NCI-H2196 (cell line): ENCODE measurements at regions not wholly inside any gene's neighbourhood (a gene's known extent, or its start where the extent isn't known, plus 50 kb on each side); places are given as distances from the start of the nearest gene placed in this dataset.
"Not testable (repeated sequence)": the region's sequence is repeated elsewhere in the genome, so short reads cannot be mapped to it uniquely, and the experiment has no call there.

ENCODE experiments used
- DNase-seq: peaks from one replicate; lab custom pipeline; 2025; ENCODE audit not compliant: unreplicated experiment; lab: John Stamatoyannopoulos, UW

DNA sequence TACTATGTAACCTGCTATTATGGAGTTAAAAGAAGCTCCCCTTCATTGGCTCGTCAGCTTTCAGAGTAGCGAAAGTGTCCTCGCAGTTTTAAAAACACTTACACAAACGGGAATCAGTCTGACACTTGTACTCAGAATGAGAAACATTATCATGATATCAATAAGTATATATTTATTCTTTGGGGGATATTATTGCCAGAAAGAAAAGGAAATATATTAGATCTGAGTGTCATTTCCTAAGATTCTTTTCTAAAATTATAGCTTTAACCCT, 584.5 kb downstream of the ZEB2 start:
- DNase-seq, result no peak

DNA sequence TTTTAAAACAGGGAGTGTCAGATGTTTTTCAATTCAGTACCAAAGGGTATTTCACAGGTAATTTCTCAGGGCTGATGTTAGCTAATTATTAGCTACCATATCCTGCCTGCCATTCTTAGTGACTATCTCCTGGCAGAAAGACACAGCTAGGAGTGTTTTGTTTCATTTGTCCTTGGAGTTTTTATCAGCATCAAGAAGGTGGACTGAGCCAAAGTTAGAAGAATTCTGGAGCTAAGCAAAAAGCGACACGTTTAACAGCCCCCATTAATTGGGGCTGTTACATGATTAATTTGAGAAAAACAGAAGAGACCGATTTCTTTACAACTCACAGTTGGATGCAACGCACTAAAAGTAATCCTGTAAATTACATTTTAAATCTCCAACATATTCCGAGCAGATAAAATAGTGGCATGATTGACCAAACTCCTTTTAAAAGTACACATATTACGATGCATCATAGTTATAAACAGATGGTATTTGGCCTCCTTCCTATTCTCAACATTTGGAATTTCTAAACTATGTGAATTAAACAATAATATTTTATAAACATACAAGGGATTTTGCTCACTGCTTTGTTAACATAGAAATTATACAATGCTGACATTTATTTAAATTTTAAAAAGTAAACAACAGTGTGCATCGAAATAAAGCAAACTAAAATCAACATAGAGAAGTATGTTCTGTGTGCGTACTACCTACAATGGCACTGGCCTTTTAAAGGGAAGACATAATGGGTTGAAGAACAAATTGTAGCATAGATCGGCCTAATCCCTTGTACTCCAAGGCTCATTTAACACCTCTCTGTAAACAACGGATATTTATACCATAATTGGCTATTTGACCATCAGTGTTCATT, 585.1 kb downstream of the ZEB2 start:
- DNase-seq, result no peak

DNA sequence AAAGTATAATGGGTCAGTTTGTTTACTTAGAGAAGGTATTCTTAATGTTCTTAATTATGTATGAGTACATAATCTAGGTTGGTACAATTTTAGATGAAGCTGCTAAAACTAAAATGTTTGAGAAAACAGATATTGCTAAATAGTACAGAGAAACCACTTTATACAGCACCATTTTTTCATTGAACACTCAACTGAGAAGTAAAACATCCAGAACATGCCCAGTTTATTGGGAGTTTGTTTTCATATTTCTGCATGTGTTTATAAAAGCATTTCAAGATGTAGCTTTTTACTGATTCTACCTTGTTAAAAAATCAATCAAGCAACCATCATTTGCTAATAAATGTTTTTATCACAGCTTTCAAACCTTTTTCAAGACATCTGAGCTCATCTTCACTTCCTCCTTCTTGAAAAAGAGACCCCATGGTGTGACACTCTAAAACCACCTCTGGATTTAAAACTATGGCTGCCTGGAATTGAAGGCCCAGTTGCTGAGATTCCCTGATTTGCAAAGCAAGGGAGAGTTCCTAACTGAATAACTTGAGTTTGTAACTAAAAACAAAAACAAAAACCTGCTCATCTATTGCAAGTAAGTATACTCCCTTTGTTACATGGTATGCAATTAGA, 585.9 kb downstream of the ZEB2 start:
- DNase-seq, result no peak

DNA sequence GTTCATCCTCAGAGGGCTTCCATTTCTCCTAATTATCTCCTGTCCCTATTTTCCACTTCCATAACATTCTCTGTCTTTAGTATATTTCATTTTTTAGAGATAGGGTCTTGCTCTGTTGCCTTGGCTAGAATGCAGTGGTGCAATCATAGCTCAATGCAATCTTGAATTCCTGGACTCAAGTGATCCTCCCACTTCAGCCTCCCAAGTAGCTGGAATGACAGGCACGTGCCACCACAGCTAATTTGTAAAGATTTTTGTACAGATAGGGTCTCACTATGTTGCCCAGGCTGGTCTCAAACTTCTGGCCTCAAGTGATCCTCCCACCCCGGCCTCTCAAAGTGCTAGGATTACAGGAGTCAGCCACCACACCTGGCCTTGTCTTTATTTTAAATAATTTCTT, 589.0 kb downstream of the ZEB2 start:
- DNase-seq, result no peak

DNA sequence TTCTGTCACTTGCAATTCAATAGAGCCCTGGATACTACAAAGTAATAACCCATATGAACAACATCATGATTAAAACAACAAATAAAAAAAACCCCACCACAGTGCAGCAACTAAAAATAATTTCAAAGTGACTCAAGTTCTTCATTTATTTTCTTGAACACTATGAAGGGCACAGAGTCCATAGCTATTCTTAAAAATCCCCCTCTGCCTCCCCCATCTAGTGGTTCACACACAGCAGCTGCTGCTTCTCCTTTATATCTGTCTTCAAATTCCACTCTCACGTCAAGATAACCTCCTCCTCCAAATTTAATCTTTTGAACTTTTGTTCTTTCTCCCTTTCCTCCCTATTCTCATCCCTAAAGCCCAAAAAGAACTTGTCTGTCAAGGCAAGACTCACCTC, 591.3 kb downstream of the ZEB2 start:
- DNase-seq, result no peak

DNA sequence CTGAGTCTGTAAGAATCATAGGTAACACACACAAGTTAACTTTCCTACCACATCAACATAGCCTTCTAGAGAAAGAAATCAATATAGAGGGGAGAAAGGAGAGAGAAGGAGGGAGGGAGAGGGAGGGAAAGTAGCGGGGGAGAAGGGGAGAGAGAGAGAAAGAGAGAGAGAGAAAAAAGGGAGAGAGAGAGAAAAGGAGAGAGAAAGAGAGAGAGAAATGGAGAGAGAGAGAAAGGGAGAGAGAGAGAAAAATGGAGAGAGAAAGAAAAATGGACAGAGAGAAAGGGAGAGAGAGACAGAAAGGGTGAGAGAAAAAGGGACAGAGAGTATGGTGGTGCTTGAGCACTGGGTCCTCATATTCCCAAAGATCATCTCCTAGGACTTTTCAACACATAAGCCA, 591.7 kb downstream of the ZEB2 start:
- no peak for DNase-seq

DNA sequence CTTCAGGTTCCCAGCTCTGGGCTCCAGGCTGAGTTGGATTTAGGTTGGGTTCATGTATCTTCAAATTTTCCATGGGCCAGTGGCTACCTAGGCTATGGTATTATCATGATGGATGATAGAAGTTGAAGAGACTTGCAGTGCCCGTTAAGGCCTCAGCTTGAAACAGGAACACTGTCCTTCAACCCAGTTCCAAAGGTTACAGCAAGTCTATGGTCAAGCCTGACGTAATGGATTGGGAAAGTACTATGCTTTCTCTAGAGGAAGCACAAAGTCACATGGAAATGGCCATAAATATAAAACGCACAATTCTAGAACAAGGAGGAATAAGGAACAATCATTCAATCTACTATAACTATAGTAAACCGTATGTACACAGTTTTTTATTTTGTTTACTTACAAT, 593.2 kb downstream of the ZEB2 start:
- no peak for DNase-seq

DNA sequence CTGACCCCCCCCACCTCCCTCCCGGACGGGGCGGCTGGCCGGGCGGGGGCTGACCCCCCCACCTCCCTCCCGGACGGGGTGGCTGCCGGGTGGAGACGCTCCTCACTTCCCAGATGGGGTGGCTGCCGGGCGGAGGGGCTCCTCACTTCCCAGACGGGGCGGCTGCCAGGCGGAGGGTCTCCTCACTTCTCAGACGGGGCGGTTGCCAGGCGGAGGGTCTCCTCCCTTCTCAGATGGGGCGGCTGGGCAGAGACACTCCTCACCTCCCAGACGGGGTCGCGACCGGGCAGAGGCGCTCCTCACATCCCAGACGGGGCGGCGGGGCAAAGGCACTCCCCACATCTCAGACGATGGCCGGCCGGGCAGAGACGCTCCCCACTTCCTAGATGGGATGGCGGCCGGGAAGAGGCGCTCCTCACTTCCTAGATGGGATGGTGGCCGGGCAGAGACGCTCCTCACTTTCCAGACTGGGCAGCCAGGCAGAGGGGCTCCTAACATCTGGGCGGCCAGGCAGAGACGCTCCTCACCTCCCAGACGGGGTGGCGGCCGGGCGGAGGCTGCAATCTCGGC, 597.6 kb downstream of the ZEB2 start:
- not testable (repeated sequence) for DNase-seq

DNA sequence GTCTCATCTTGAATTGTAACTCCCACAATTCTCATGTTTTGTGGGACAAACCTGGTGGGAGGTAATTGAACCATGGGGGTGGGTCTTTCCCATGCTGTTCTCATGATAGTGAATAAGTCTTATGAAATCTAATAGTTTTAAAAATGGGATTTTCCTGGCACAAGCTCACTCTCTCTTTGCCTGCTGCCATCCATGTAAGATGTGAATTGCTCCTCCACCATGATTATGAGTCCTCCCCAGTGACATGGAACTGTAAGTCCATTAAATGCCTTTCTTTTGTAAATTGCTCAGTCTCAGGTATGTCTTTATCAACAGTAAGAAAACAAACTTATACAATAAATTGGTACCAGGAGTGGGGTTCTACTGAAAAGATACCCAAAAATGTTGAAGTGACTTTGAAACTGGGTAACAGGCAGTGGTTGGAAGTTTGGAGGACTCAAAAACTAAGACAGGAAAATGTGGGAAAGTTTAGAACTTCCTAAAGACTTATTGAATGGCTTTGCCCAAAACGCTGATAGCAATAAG, 601.4 kb downstream of the ZEB2 start:
- DNase-seq, result no peak

DNA sequence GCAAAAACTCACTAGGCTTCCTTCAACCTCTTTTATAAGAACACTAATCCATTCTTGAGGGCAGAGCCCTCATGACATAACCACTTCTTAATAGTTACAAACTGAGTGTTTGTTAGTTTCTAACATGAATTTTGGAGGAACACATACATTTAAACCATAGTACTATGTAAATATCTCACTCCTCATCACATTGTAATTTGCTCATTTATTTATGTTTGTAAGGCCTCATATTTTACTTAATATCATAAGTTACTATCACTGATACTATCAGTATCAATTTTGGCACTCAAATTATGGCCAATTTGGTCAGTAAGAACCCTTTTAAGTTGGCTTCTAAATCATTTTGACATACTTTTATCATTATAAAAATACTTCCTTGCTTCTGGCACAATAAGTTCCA, 603.1 kb downstream of the ZEB2 start:
- no peak for DNase-seq

DNA sequence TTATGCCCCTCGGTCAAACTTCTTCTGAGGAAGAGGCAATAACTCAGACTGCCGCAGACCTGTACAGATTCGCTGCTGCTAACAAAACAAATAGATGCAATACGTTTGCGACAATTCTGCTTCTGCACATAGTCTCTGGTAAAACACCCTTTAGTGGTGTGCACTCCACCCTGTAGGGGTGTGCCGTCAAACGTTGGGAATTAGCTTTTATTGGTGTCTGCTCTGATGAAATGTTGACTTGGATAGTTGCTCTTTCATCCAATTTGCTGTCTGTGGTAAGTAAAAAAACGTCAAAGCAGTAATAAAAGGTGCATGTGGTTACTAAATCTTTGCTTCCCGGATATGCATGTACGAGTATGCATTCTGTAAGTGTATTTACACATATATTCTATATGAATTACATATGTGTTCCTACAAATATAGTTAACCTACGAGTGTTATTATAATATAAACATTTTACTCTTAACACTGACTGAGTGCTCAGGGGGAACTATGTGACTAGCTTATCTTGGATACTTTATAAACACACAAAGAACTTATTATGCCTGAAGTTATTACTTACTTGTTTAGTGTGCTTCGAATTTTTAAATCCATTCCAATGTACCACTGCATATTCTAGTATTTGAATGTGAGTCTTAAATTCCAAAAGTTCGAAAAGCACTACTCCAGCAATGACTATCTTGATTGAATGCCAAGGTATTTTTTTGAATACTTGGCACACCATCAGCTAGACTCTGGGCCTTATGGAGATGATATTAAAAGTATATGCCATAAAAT, 610.2 kb downstream of the ZEB2 start:
- no peak for DNase-seq

DNA sequence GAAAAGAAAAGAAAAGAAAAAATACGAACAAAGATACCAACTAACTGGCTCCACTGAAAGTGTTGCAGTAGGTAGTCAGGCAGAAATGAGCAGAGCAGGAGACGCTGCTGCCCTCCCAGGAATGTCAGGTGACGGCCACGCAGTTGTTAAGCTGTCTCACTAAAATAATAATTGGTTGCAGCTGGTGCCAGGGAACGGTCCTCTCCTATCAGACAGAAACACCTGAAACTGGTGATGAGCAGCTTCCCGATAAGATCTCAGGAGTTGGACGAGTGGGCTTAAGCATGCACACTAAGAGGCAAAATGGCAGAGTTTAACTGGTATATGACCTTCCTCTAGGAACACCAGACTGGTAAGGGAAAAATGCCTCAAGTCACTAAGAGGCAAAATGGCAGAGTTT, 611.1 kb downstream of the ZEB2 start:
- DNase-seq, result no peak

DNA sequence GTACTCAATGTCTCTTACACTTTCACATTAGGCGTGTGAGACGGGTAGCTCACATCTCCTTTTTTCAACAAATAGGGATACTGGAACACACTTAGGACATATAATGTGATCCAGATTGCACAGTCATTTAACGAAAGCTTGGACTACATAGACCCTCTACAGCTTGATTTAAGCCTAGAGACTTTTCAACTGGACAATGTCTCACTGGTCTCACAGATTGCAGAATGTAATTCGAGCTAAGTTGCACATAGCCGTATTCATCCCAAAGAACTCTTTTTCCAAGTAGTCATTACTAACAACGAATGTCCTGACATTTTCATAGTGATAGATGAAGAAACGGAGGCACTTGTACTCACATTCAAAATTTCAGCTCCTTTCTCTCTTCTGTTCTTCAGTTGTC, 612.1 kb downstream of the ZEB2 start:
- DNase-seq, result no peak

DNA sequence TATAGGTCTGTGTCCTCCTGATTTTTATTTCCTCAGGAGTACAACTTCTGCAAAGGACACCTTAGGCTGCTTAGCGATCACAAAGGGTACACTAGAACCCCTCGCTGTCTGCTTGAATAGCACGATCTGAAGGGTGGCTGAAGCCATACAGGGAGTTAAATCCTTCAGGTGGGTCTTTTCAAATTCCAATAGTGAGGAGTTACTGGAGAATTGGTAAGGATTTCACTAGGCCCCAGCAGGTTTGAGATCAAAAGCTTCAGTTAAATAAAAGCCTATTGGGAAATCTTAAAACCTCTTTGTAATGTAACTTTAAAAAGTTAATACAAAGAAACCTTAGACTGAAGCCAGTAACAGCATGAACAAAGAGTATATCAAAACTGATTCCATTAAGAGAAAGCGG, 613.1 kb downstream of the ZEB2 start:
- no peak for DNase-seq

DNA sequence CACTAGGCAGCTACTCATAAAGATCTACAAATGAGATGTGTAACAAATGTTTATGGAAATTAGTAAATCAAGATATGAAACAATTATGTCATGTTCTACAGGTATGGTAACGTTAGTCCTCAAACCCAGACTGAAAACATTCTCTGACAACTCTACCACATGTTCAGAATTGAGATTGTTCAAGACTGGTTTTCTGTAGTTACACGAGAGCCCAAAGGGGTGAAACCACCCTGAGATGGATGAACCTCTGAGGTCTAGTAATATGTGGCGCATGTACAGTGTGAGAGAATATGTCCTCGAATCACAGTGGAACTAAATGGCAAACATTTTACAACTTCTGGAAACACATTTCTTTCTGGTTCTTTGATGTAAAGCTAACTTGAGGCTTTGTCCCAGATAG, 614.3 kb downstream of the ZEB2 start:
- DNase-seq, result no peak

DNA sequence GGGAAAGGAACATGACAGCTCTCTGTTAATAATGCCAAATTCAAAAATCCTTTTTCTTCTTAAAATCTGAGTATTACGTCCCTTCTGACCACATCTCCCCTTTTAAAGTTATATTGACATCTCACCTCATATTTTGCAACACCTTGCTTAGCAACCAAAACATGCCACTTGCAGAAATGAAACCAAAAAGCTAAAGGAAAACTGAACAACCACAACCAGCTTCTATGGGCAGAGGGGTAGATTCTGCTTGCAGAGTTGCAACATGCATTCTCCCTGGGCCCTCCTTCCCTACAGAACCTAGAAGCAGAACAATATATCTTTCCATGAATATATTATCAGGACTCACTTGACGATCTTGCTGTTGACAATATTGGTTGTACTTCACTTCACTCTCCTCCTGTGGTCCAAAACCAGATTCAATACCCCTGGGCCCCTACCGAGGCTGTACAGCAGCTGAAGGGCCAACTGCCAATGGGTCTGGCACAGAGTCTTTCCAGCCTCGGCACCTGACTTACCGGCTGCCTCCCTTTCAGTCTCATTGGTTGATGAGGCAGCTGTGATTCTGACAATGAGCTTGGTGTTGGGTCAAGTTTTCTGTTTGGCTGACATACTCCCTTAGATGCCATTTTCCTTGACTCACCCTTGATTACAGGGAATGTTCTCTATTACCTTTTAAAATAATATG, 616.6 kb downstream of the ZEB2 start:
- no peak for DNase-seq

DNA sequence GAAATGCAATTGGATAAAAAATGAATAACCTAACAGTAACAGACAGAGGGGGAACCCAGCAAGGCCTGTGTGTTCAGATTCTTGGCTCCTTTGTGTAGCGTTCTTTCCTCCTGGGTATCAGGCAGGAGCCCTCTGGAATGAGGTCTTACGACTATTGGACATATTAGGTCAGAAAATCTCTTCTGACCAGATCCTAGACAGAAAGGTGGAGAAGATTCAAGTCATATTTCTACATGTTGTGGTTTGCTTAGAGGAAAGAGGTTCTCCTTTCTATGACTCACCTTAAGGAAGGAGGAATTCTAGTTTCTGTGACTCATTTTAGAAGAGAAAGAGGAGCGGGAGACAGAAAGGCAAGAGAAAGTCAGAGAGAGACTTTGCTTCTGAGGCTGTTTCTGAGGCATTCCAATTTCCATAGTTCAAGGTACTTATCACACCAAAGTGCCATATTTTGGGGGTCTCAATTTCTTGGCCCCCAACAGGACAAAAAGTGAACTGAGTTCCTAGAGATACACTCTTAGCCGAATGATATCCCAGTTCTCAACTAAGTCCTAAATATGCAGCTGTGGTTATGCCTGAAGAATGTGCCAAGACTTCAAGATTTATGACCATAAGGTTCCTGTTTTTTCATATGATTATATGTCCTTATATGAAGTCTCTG, 618.6 kb downstream of the ZEB2 start:
- no peak for DNase-seq

DNA sequence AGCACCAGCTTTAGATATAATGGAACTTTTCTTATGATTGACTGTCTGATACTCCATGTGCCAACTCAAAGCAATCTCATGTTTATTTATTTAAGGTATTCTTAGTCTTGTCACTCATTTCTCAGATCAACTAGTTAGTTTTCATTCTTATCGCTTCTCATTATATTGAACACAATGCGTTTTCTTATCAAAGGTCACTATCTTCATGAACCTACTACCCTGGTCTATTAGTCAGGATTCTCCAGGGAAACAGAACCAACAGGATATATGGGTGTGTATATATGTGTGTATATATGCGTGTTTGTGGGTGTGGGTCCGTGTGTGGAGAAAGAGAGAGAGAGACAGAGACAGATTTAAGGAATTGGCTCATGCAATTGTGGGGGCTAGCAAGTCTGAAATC, 619.9 kb downstream of the ZEB2 start:
- no peak for DNase-seq

DNA sequence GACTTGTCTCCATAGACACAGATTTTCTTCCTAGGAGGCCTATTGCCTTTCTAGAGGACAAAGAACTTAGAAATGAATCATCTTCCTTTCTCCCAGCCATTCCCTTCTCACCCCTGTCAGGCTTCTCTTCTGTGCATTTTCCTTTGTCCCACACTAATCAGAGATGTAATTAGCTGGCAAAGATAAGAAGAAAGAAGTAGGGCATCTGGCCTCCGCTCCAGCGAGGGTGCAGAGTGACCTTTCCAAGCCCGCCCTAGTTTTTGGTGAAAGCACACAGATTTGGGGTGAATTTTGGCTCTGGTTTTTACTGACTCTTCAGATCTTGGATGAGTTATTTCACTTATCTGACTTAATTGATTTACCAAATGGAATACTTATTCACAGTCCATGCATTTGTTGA, 626.5 kb downstream of the ZEB2 start:
- DNase-seq, result no peak

DNA sequence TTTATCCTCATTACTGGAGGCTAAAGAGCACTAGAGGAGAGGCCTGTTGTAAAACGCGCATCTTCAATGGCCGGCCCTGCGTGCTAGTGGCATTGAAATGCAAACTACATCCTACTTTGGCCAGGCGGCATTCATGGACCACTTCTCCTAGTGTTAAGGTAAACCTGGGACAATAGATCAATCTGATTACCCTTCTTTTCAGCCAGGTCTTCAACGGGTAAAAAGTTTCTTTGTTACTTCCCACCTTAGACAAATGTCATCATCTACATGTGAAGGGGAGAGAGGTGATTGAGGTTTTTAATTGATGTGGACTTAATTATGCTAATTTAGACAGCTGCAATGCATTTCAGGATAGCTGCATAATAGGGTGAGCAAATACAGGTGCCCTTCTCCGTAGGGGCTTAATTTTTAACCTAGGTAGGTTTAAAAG, 628.0 kb downstream of the ZEB2 start:
- no peak for DNase-seq

DNA sequence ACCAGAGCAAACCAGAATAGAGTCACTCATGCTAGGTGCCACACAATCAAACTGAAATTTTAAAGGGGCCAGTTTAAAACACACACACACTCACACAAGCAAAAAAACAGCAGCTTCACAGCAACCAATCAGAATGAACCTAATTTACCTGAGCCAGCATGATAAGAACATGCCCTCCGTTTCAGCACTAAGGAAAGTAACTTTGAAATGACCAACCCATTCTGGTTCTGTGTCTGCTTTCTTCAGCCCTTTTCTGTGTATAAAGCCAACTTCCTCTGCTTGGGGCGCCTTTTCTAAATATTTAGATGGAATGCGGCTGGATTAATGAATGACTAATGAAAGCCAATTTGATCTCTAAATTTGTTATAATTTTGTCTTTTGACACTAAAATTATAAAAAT, 629.1 kb downstream of the ZEB2 start:
- DNase-seq, result no peak
